Pancreas (tissue), 10 donors: ENCODE measurements at regions not wholly inside any gene's neighbourhood (a gene's known extent, or its start where the extent isn't known, plus 50 kb on each side); places are given as distances from the start of the nearest gene placed in this dataset.

Source experiments
- ATAC-seq, 4 donors: fragments of 200-7000 bp; cut with Tn5 transposase; one replicate each; pipeline versions ENCODE4 v1.8.0 to v1.9.1; 2020; ENCODE audit warnings: mild to moderate bottlenecking in 4 of 4, moderate library complexity in 4 of 4
- DNase-seq, 6 donors: peaks; one replicate each; pipeline ENCODE4 v3.0.0-alpha.2; 2020
- FAIRE-seq: peaks from 2 replicates; lab custom pipeline; 2012; peaks lifted over from hg19 to GRCh38; lab: Jason Lieb, UNC
- H3K27ac ChIP-seq, 4 donors: fragments of 200-600 bp; sonication (generic); 1 replicate in 3 of 4; 2 replicates in 1 of 4; pipeline versions ENCODE4 v1.5.0 to v1.8.0; 2020
- H3K27me3 ChIP-seq, 4 donors: fragments of 200-600 bp; one replicate each; pipeline ENCODE4 v1.8.0; 2021
- H3K36me3 ChIP-seq, 3 donors: fragments of 200-600 bp; sonication (generic) in 1 of 3; one replicate each; pipeline versions ENCODE4 v1.5.0 to v1.8.0; 2020 to 2021
- H3K4me1 ChIP-seq, 3 donors: fragments of 200-600 bp; one replicate each; pipeline ENCODE4 v1.8.0; 2021
- H3K4me3 ChIP-seq, 4 donors: fragments of 200-600 bp; sonication (generic) in 2 of 4; one replicate each; pipeline versions ENCODE4 v1.5.0 to v1.8.0; 2020 to 2021
- H3K9me3 ChIP-seq, 4 donors: fragments of 200-600 bp; one replicate each; pipeline ENCODE4 v1.8.0; 2021
- CTCF ChIP-seq, 4 donors: fragments of 200-600 bp; sonication (generic) in 3 of 4; IDR thresholded peaks; one replicate each; pipeline versions ENCODE4 v1.5.0 to v1.8.0; 2021; ENCODE audit warnings: antibody characterized with exemption in 4 of 4
- WGBS, 2 donors: extraction: QIAGEN DNeasy Blood & Tissue Kit; methylation state at CpG; one replicate each; pipeline ENCODE4 v1.1.7; 2013; 5-methylcytosine and 5-hydroxymethylcytosine counted together
- intact Hi-C, 3 donors: fragments of 100-400 bp; cut with DNase I; formaldehyde crosslinking; loops; one replicate each; pipeline versions ENCODE4 v1.11.1 to v1.14.2; 2022
- donor health status: healthy with polysubstance abuse.
- donor health status: DM: no; HTN: no; CAD: no; lungs with moderate emphysema.
- donor health status: DM: no; HTN: no; CAD: no.
- donor health status: control.
- donor health status: control.
- donor health status: Bipolar disorder and iron deficiency.
- donor health status: DM: yes; HTN: yes; CAD: no.
- donor health status: DM: no; HTN: no; CAD: no.
- donor health status: DM: no; HTN: no; CAD: no.
- donor health status: DM: yes; HTN: yes; CAD: no.

GRCh38 chr7:36096460-36097095 lies 56.5 kb upstream of the EEPD1 start:
- FAIRE-seq: no peak
- no peak overlapping the region for H3K4me3 ChIP-seq
- intact Hi-C loops: no loop called here
- no peak overlapping the region for H3K27ac ChIP-seq
- H3K27me3 ChIP-seq: no peaks in the 10 kb centered on the region
- H3K4me1 ChIP-seq: peaks cover 5 to 13% (median 9%) of the 10 kb centered on the region in 3 donors
- H3K36me3 ChIP-seq: no peaks in the 10 kb centered on the region
- 87 to 95% methylated on average over 6 of the region's 6 CpGs for WGBS, 2 donors
- no peak for DNase-seq
- no peaks in the 10 kb centered on the region for H3K9me3 ChIP-seq
- ATAC-seq: no peak
- no peak for TF ChIP-seq CTCF (IDR thresholded peaks at IDR 0.05)

- Histone ChIP-seq H3K36me3 (no peaks in the 10 kb centered on the region), H3K27me3 (no peaks in the 10 kb centered on the region), H3K4me1 (no peaks in the 10 kb centered on the region), H3K9me3 (no peaks in the 10 kb centered on the region), H3K4me3 (no peak overlapping the region), H3K27ac (no peak overlapping the region)
- DNase-seq (no peak), FAIRE-seq (no peak), ATAC-seq (no peak)
- intact Hi-C loops: no loop called here
- no peak for TF ChIP-seq CTCF (IDR thresholded peaks at IDR 0.05)
Observed at GRCh38 chr7:36098096-36098495, 55.0 kb upstream of the EEPD1 start.

- Histone ChIP-seq H3K36me3 (no peaks in the 10 kb centered on the region), H3K4me3 (no peak overlapping the region), H3K27ac (no peak overlapping the region), H3K4me1 (no peaks in the 10 kb centered on the region), H3K27me3 (no peaks in the 10 kb centered on the region), H3K9me3 (no peaks in the 10 kb centered on the region)
- intact Hi-C loops: no loop called here
- FAIRE-seq (no peak), DNase-seq (no peak), ATAC-seq (no peak)
- 36 to 73% methylated on average over 2 of the region's 2 CpGs for WGBS, 2 donors
- no peak for TF ChIP-seq CTCF (IDR thresholded peaks at IDR 0.05)
Observed at GRCh38 chr7:36100226-36100625, 52.8 kb upstream of the EEPD1 start.

- no peak for TF ChIP-seq CTCF (IDR thresholded peaks at IDR 0.05)
- WGBS, 2 donors: 66 to 68% methylated on average over 1 of the region's 1 CpG
- no peak for FAIRE-seq
Observed at GRCh38 chr7:36100634-36101033, 52.4 kb upstream of the EEPD1 start.

More at GRCh38 chr7:36100634-36101033, 52.4 kb upstream of the EEPD1 start:
- Histone ChIP-seq H3K4me3 (no peak overlapping the region), H3K27me3 (no peaks in the 10 kb centered on the region), H3K27ac (no peak overlapping the region), H3K4me1 (no peaks in the 10 kb centered on the region), H3K9me3 (no peaks in the 10 kb centered on the region), H3K36me3 (no peaks in the 10 kb centered on the region)
- DNase-seq (no peak), ATAC-seq (no peak)
- intact Hi-C loops: no loop called here
